Right lobe of liver (tissue), 4 donors: ENCODE measurements at regions not wholly inside any gene's neighbourhood (a gene's known extent, or its start where the extent isn't known, plus 50 kb on each side); places are given as distances from the start of the nearest gene placed in this dataset.

Experiments
- POLR2A ChIP-seq: fragments of 450-650 bp; IDR thresholded peaks from one replicate; pipeline ENCODE4 v1.6.1; 2017; ENCODE audit warnings: antibody characterized with exemption, mild to moderate bottlenecking
- TF ChIP-seq, protein P1 (sequence below), 4 donors: fragments of 200-600 bp in 3 of 4; fragments of 450-650 bp in 1 of 4; IDR thresholded peaks; one replicate each; pipeline versions ENCODE4 v1.5.1 to v1.8.0; 2016 to 2022; ENCODE audit warnings: antibody characterized with exemption in 4 of 4, mild to moderate bottlenecking in 2 of 4
- donor health status: DM: no; HTN: no; CAD: no.
- donor health status: DM: no; HTN: no; CAD: no.
- donor health status: DM: no; HTN: yes; CAD: no.

DNA sequence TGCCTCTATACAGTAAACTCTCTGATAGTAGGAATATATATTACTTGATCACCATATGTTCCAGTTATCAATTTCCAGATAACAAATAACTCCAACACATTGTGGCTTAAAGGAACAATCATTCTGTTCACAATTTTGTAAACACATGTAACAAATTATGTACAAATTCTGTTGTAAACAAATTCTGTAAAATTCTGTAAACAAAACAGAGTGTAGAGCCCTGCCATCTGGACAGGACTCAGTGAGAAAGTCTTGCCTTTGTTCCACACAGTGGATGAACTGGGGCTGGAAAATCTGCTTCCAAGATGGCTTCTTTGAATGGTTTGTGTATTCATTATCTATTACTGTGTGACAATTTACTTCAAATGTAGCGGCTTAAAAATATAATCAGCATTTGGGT is 69.0 kb upstream of the LRRC7 start:
- TF ChIP-seq POLR2A = no peak
- TF ChIP-seq, protein P1, sequence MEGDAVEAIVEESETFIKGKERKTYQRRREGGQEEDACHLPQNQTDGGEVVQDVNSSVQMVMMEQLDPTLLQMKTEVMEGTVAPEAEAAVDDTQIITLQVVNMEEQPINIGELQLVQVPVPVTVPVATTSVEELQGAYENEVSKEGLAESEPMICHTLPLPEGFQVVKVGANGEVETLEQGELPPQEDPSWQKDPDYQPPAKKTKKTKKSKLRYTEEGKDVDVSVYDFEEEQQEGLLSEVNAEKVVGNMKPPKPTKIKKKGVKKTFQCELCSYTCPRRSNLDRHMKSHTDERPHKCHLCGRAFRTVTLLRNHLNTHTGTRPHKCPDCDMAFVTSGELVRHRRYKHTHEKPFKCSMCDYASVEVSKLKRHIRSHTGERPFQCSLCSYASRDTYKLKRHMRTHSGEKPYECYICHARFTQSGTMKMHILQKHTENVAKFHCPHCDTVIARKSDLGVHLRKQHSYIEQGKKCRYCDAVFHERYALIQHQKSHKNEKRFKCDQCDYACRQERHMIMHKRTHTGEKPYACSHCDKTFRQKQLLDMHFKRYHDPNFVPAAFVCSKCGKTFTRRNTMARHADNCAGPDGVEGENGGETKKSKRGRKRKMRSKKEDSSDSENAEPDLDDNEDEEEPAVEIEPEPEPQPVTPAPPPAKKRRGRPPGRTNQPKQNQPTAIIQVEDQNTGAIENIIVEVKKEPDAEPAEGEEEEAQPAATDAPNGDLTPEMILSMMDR (IDR thresholded peaks at IDR 0.05) = no peak
